ENCODE measurements at regions not wholly inside any gene's neighbourhood (a gene's known extent, or its start where the extent isn't known, plus 50 kb on each side); places are given as distances from the start of the nearest gene placed in this dataset.

GRCh38 chr6:8212720-8213434, 110.5 kb upstream of the EEF1E1 start:
- no peak for TF ChIP-seq CTCF (conservative IDR thresholded peaks at IDR 0.05 in 1 of 2, IDR thresholded peaks at IDR 0.05 in 1 of 2; ENCODE audit: low read depth in 1 of 2, low read length in 2 of 2)
- no peak for TF ChIP-seq EZH2 (IDR thresholded peaks at IDR 0.05; ENCODE audit: low read length, missing control alignments)
